ENCODE measurements at regions not wholly inside any gene's neighbourhood (a gene's known extent, or its start where the extent isn't known, plus 50 kb on each side); places are given as distances from the start of the nearest gene placed in this dataset.

- TF ChIP-seq, protein P1, sequence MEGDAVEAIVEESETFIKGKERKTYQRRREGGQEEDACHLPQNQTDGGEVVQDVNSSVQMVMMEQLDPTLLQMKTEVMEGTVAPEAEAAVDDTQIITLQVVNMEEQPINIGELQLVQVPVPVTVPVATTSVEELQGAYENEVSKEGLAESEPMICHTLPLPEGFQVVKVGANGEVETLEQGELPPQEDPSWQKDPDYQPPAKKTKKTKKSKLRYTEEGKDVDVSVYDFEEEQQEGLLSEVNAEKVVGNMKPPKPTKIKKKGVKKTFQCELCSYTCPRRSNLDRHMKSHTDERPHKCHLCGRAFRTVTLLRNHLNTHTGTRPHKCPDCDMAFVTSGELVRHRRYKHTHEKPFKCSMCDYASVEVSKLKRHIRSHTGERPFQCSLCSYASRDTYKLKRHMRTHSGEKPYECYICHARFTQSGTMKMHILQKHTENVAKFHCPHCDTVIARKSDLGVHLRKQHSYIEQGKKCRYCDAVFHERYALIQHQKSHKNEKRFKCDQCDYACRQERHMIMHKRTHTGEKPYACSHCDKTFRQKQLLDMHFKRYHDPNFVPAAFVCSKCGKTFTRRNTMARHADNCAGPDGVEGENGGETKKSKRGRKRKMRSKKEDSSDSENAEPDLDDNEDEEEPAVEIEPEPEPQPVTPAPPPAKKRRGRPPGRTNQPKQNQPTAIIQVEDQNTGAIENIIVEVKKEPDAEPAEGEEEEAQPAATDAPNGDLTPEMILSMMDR (IDR thresholded peaks at IDR 0.05 in 8 of 11, conservative IDR thresholded peaks at IDR 0.05 in 3 of 11) = no peak
- TF ChIP-seq POLR2A (IDR thresholded peaks at IDR 0.05) (no peak), POLR2AphosphoS5 (IDR thresholded peaks at IDR 0.05) (no peak)
These were observed 55.8 kb upstream of the FGFR2 start for GRCh38 chr10:121654021-121654545.

Data from spleen (tissue), 7 donors.